PC-9 (cell line): ENCODE measurements at regions not wholly inside any gene's neighbourhood (a gene's known extent, or its start where the extent isn't known, plus 50 kb on each side); places are given as distances from the start of the nearest gene placed in this dataset.

ENCODE experiments used
- EZH2 ChIP-seq: fragments of 200-600 bp; sonication (generic); IDR thresholded peaks from 2 replicates; pipeline ENCODE4 v1.8.0; 2017; ENCODE audit warnings: antibody characterized with exemption, low read depth
- TF ChIP-seq, protein P1 (sequence below): fragments of 200-600 bp; sonication (generic); conservative IDR thresholded peaks from 2 replicates; pipeline ENCODE4 v1.6.1; 2017; ENCODE audit warnings: mixed run types, antibody characterized with exemption, mild to moderate bottlenecking, moderate library complexity

GRCh38 chr3:181581656-181582055 is 130.1 kb upstream of the SOX2 start:
- TF ChIP-seq, protein P1, sequence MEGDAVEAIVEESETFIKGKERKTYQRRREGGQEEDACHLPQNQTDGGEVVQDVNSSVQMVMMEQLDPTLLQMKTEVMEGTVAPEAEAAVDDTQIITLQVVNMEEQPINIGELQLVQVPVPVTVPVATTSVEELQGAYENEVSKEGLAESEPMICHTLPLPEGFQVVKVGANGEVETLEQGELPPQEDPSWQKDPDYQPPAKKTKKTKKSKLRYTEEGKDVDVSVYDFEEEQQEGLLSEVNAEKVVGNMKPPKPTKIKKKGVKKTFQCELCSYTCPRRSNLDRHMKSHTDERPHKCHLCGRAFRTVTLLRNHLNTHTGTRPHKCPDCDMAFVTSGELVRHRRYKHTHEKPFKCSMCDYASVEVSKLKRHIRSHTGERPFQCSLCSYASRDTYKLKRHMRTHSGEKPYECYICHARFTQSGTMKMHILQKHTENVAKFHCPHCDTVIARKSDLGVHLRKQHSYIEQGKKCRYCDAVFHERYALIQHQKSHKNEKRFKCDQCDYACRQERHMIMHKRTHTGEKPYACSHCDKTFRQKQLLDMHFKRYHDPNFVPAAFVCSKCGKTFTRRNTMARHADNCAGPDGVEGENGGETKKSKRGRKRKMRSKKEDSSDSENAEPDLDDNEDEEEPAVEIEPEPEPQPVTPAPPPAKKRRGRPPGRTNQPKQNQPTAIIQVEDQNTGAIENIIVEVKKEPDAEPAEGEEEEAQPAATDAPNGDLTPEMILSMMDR = no peak
- no peak for TF ChIP-seq EZH2
